ENCODE measurements at regions not wholly inside any gene's neighbourhood (a gene's known extent, or its start where the extent isn't known, plus 50 kb on each side); places are given as distances from the start of the nearest gene placed in this dataset.

- no peak for DNase-seq
Measured at GRCh38 chr6:98576791-98577190, 257.6 kb upstream of the POU3F2 start.

GRCh38 chr6:98578016-98578415, 256.4 kb upstream of the POU3F2 start:
- no peak for DNase-seq

GRCh38 chr6:98579079-98579478, 255.3 kb upstream of the POU3F2 start:
- no peak for DNase-seq

GRCh38 chr6:98579941-98580340, 254.4 kb upstream of the POU3F2 start:
- DNase-seq: no peak

- no peak for DNase-seq
Measured at GRCh38 chr6:98581705-98582104, 252.7 kb upstream of the POU3F2 start.

GRCh38 chr6:98583506-98583905, 250.9 kb upstream of the POU3F2 start:
- no peak for DNase-seq

- DNase-seq: no peak
Measured at GRCh38 chr6:98586163-98586562, 248.2 kb upstream of the POU3F2 start.

GRCh38 chr6:98587555-98587954, 246.8 kb upstream of the POU3F2 start:
- no peak for DNase-seq

- DNase-seq: no peak
Measured at GRCh38 chr6:98589536-98589935, 244.8 kb upstream of the POU3F2 start.

GRCh38 chr6:98590136-98590681, 244.2 kb upstream of the POU3F2 start:
- DNase-seq: no peak

- DNase-seq: no peak
Measured at GRCh38 chr6:98590997-98591396, 243.4 kb upstream of the POU3F2 start.

- no peak for DNase-seq
Measured at GRCh38 chr6:98593676-98594075, 240.7 kb upstream of the POU3F2 start.

GRCh38 chr6:98601716-98602115, 232.7 kb upstream of the POU3F2 start:
- DNase-seq: no peak

GRCh38 chr6:98605705-98606104, 228.7 kb upstream of the POU3F2 start:
- no peak for DNase-seq

GRCh38 chr6:98627129-98627775, 207.1 kb upstream of the POU3F2 start:
- no peak for DNase-seq

- DNase-seq: no peak
Measured at GRCh38 chr6:98633886-98634285, 200.5 kb upstream of the POU3F2 start.

GRCh38 chr6:98634569-98634968, 199.8 kb upstream of the POU3F2 start:
- DNase-seq: no peak

GRCh38 chr6:98635191-98635590, 199.2 kb upstream of the POU3F2 start:
- DNase-seq: no peak

GRCh38 chr6:98636941-98637340, 197.4 kb upstream of the POU3F2 start:
- no peak for DNase-seq

GRCh38 chr6:98639089-98639635, 195.2 kb upstream of the POU3F2 start:
- DNase-seq: no peak

GRCh38 chr6:98640366-98640765, 194.0 kb upstream of the POU3F2 start:
- no peak for DNase-seq

- no peak for DNase-seq
Measured at GRCh38 chr6:98641949-98642719, 192.2 kb upstream of the POU3F2 start.

GRCh38 chr6:98644063-98644462, 190.3 kb upstream of the POU3F2 start:
- DNase-seq: no peak

Data from CD4-positive, alpha-beta T cell treated with Interleukin-4 for 1 hour (primary cell).